GM10248 (cell line): ENCODE measurements at regions not wholly inside any gene's neighbourhood (a gene's known extent, or its start where the extent isn't known, plus 50 kb on each side); places are given as distances from the start of the nearest gene placed in this dataset.
A peak's percentile ranks its signal among the peaks of the same experiment; 100 is the strongest.
"Not testable (repeated sequence)": the region's sequence is repeated elsewhere in the genome, so short reads cannot be mapped to it uniquely, and the experiment has no call there.

Source experiments
- CTCF ChIA-PET: fragments of 300-600 bp; sonication (Branson Sonifier 250); formaldehyde crosslinking; extraction: SDS; loops from one replicate; lab custom pipeline; 2021; ENCODE audit warnings: antibody characterized with exemption; lab: Yijun Ruan, JAX
- POLR2A ChIA-PET: fragments of 350-650 bp; sonication (Branson Sonifier 250); formaldehyde crosslinking; extraction: SDS; loops from one replicate; lab custom pipeline; 2020; ENCODE audit warnings: antibody characterized with exemption; lab: Yijun Ruan, JAX
- DNase-seq: peaks from one replicate; pipeline ENCODE4 v3.0.0; 2012; ENCODE audit errors: extremely low spot score
- CTCF ChIP-seq: IDR thresholded peaks from 2 replicates; pipeline ENCODE4 v1.5.1; 2012; ENCODE audit warnings: mild to moderate bottlenecking, low read depth; ENCODE audit errors: extremely low read depth, missing control alignments, control extremely low read depth

GRCh38 chr16:48064971-48065370 lies 90.8 kb downstream of the ABCC12 start:
- CTCF ChIA-PET, result interaction anchor here (1.0 to 4.4 kb wide), 4 partner anchors 8 to 1027 kb away, joined by 3 to 13 read pairs (median 4); no protein-coding TSS in a partner anchor
- DNase-seq, result no peak
- no peak for TF ChIP-seq CTCF
- POLR2A ChIA-PET, result interaction anchor here (0.6 kb wide), 1 partner anchor 66 kb away, joined by 6 read pairs; no protein-coding TSS in a partner anchor

- POLR2A ChIA-PET, result no interaction called here
- CTCF ChIA-PET, result interaction anchor here (1.1 to 4.4 kb wide), 2 partner anchors 10 to 12 kb away, joined by 3 to 13 read pairs; no protein-coding TSS in a partner anchor
These were observed 93.1 kb downstream of the ABCC12 start for GRCh38 chr16:48062681-48063080.

GRCh38 chr16:48059936-48060335 lies 95.9 kb downstream of the ABCC12 start:
- CTCF ChIA-PET, result no interaction called here
- DNase-seq, result no peak
- TF ChIP-seq CTCF, result no peak
- POLR2A ChIA-PET, result no interaction called here

More at GRCh38 chr16:48062681-48063080, 93.1 kb downstream of the ABCC12 start:
- no peak for TF ChIP-seq CTCF
- no peak for DNase-seq

- POLR2A ChIA-PET, CTCF ChIA-PET, DNase-seq: not testable (repeated sequence)
These were observed 96.6 kb downstream of the ABCC12 start for GRCh38 chr16:48059190-48059589.

GRCh38 chr16:48057048-48057447 lies 98.7 kb downstream of the ABCC12 start:
- ChIA-PET CTCF (interaction anchor here (0.9 to 4.6 kb wide), 3 partner anchors 8 to 100 kb away, joined by 3 to 32 read pairs (median 3); no protein-coding TSS in a partner anchor), POLR2A (no interaction called here)
- no peak for DNase-seq
- TF ChIP-seq CTCF, result no peak

- CTCF ChIA-PET, result interaction anchor here (0.6 to 4.6 kb wide), 43 partner anchors 8 to 1107 kb away, joined by 3 to 44 read pairs (median 4); partner anchors contain the start of gene NETO2
- POLR2A ChIA-PET, result no interaction called here
- TF ChIP-seq CTCF, result peak; percentile 94
- peak; percentile 69 for DNase-seq
These were observed 100.8 kb downstream of the ABCC12 start for GRCh38 chr16:48054881-48055601.

GRCh38 chr16:48053418-48053745 lies 102.4 kb downstream of the ABCC12 start:
- ChIA-PET CTCF (interaction anchor here (0.9 to 4.6 kb wide), 7 partner anchors 9 to 912 kb away, joined by 3 to 32 read pairs (median 4); partner anchors contain the start of gene NETO2), POLR2A (no interaction called here)
- no peak for TF ChIP-seq CTCF
- no peak for DNase-seq
